ENCODE measurements at regions not wholly inside any gene's neighbourhood (a gene's known extent, or its start where the extent isn't known, plus 50 kb on each side); places are given as distances from the start of the nearest gene placed in this dataset.

- CTCF ChIA-PET = no interaction called here
Measured at GRCh38 chr9:118446943-118447639, 742.9 kb downstream of the TLR4 start.

More at GRCh38 chr9:118446943-118447639, 742.9 kb downstream of the TLR4 start:
- no peak for TF ChIP-seq ZNF623 (tag by site-specific recombination; IDR thresholded peaks at IDR 0.05)
- TF ChIP-seq ZSCAN4 (tag by site-specific recombination; IDR thresholded peaks at IDR 0.05) = no peak
- no peak for TF ChIP-seq ZNF514 (tag by site-specific recombination; IDR thresholded peaks at IDR 0.05)
- no peak for TF ChIP-seq ZSCAN23 (tag by site-specific recombination; IDR thresholded peaks at IDR 0.05)
- no peak for TF ChIP-seq ZNF26 (tag by site-specific recombination; IDR thresholded peaks at IDR 0.05)
- no peak for TF ChIP-seq GLIS2 (tag by site-specific recombination; IDR thresholded peaks at IDR 0.05)
- no peak for TF ChIP-seq ZBTB7A (tag by site-specific recombination; IDR thresholded peaks at IDR 0.05; ENCODE audit: low read depth)
- TF ChIP-seq SALL2 (tag by site-specific recombination; IDR thresholded peaks at IDR 0.05; ENCODE audit: borderline replicate concordance) = no peak
- TF ChIP-seq ZNF148 (tag by site-specific recombination; IDR thresholded peaks at IDR 0.05; ENCODE audit: borderline replicate concordance) = no peak
- no peak for TF ChIP-seq ZNF621 (tag by site-specific recombination; IDR thresholded peaks at IDR 0.05)
- no peak for TF ChIP-seq ZFP69B (tag by site-specific recombination; IDR thresholded peaks at IDR 0.05)
- TF ChIP-seq TRIM28 (IDR thresholded peaks at IDR 0.05; ENCODE audit: borderline replicate concordance, low read length) = no peak
- no peak for TF ChIP-seq HOXC10 (CRISPR knock-in tag; IDR thresholded peaks at IDR 0.05)
- TF ChIP-seq ZNF239 (tag by site-specific recombination; IDR thresholded peaks at IDR 0.05) = no peak
- no peak for TF ChIP-seq ZNF426 (tag by site-specific recombination; IDR thresholded peaks at IDR 0.05)
- no peak for TF ChIP-seq ZNF76 (tag by site-specific recombination; IDR thresholded peaks at IDR 0.05; ENCODE audit: borderline replicate concordance, low read depth)
- TF ChIP-seq ZNF280D (tag by site-specific recombination; IDR thresholded peaks at IDR 0.05) = no peak
- no peak for TF ChIP-seq ZFP37 (tag by site-specific recombination; IDR thresholded peaks at IDR 0.05)
- TF ChIP-seq ZNF324 (tag by site-specific recombination; IDR thresholded peaks at IDR 0.05) = no peak
- Histone ChIP-seq H3K4me3 (ENCODE audit: low read depth, low read length) (no peak overlapping the region), H3K27ac (ENCODE audit: extremely low read depth, low read depth, low read length) (no peak overlapping the region), H3K9me3 (ENCODE audit: control insufficient read depth, insufficient read depth, low read depth, low read length) (no peaks in the 10 kb centered on the region), H3K36me3 (ENCODE audit: control insufficient read depth in 2 of 2, insufficient read depth in 1 of 2, low read length in 2 of 2) (no peaks in the 10 kb centered on the region), H3K4me1 (ENCODE audit: control insufficient read depth, insufficient read depth, low read length) (no peaks in the 10 kb centered on the region)
- POLR2A ChIA-PET = no interaction called here

Data from HEK293 (cell line).